ENCODE measurements at regions not wholly inside any gene's neighbourhood (a gene's known extent, or its start where the extent isn't known, plus 50 kb on each side); places are given as distances from the start of the nearest gene placed in this dataset.

GRCh38 chr7:52091996-52092395, 775.4 kb upstream of the COBL start:
- no peak for TF ChIP-seq CTCF (IDR thresholded peaks at IDR 0.05)
- no peak for DNase-seq (ENCODE audit: low spot score)
- Mint-ChIP-seq H3K4me3 (ENCODE audit: unreplicated experiment) (no peak overlapping the region), H3K27me3 (ENCODE audit: low read depth) (peaks cover 14% of the 10 kb centered on the region), H3K9me3 (ENCODE audit: low read depth) (peaks cover 10% of the 10 kb centered on the region), H3K4me1 (ENCODE audit: low read depth) (no peaks in the 10 kb centered on the region), H3K27ac (ENCODE audit: unreplicated experiment) (no peak overlapping the region), H3K36me3 (ENCODE audit: low read depth) (no peaks in the 10 kb centered on the region)

- DNase-seq (ENCODE audit: low spot score): no peak
- Mint-ChIP-seq H3K9me3 (ENCODE audit: low read depth) (peaks cover 5% of the 10 kb centered on the region), H3K4me3 (ENCODE audit: unreplicated experiment) (no peak overlapping the region), H3K27me3 (ENCODE audit: low read depth) (peaks cover 14% of the 10 kb centered on the region), H3K27ac (ENCODE audit: unreplicated experiment) (no peak overlapping the region), H3K36me3 (ENCODE audit: low read depth) (no peaks in the 10 kb centered on the region), H3K4me1 (ENCODE audit: low read depth) (no peaks in the 10 kb centered on the region)
- TF ChIP-seq CTCF (IDR thresholded peaks at IDR 0.05): no peak
Measured at GRCh38 chr7:52091101-52091500, 774.5 kb upstream of the COBL start.

- Mint-ChIP-seq H3K27ac (ENCODE audit: unreplicated experiment) (no peak overlapping the region), H3K27me3 (ENCODE audit: low read depth) (peaks cover 17% of the 10 kb centered on the region), H3K4me3 (ENCODE audit: unreplicated experiment) (no peak overlapping the region), H3K36me3 (ENCODE audit: low read depth) (no peaks in the 10 kb centered on the region), H3K9me3 (ENCODE audit: low read depth) (peaks cover 4% of the 10 kb centered on the region), H3K4me1 (ENCODE audit: low read depth) (no peaks in the 10 kb centered on the region)
- DNase-seq (ENCODE audit: low spot score): peak; percentile 62
- no peak for TF ChIP-seq CTCF (IDR thresholded peaks at IDR 0.05)
Measured at GRCh38 chr7:52088008-52088901, 771.6 kb upstream of the COBL start.

- no peaks in the 10 kb centered on the region for H3K4me1 Mint-ChIP-seq (ENCODE audit: low read depth)
- no peak for TF ChIP-seq CTCF (IDR thresholded peaks at IDR 0.05)
Measured at GRCh38 chr7:52085610-52086009, 769.0 kb upstream of the COBL start.

GRCh38 chr7:52080493-52080892, 763.9 kb upstream of the COBL start:
- no peak for DNase-seq (ENCODE audit: low spot score)
- Mint-ChIP-seq H3K4me1 (ENCODE audit: low read depth) (no peaks in the 10 kb centered on the region), H3K27ac (ENCODE audit: unreplicated experiment) (no peak overlapping the region), H3K4me3 (ENCODE audit: unreplicated experiment) (no peak overlapping the region), H3K36me3 (ENCODE audit: low read depth) (no peaks in the 10 kb centered on the region), H3K9me3 (ENCODE audit: low read depth) (peaks cover 4% of the 10 kb centered on the region), H3K27me3 (ENCODE audit: low read depth) (no peaks in the 10 kb centered on the region)
- TF ChIP-seq CTCF (IDR thresholded peaks at IDR 0.05): no peak

More at GRCh38 chr7:52085610-52086009, 769.0 kb upstream of the COBL start:
- Mint-ChIP-seq H3K27me3 (ENCODE audit: low read depth) (peaks cover 17% of the 10 kb centered on the region), H3K27ac (ENCODE audit: unreplicated experiment) (no peak overlapping the region), H3K36me3 (ENCODE audit: low read depth) (no peaks in the 10 kb centered on the region), H3K4me3 (ENCODE audit: unreplicated experiment) (no peak overlapping the region), H3K9me3 (ENCODE audit: low read depth) (peaks cover 4% of the 10 kb centered on the region)
- no peak for DNase-seq (ENCODE audit: low spot score)

All from chondrocyte (in vitro differentiated cells).